ENCODE measurements at regions not wholly inside any gene's neighbourhood (a gene's known extent, or its start where the extent isn't known, plus 50 kb on each side); places are given as distances from the start of the nearest gene placed in this dataset.

- Mint-ChIP-seq H3K4me3 (no peak overlapping the region), H3K4me1 (no peaks in the 10 kb centered on the region), H3K27ac (no peak overlapping the region), H3K27me3 (ENCODE audit: low read depth) (no peaks in the 10 kb centered on the region), H3K36me3 (no peaks in the 10 kb centered on the region), H3K9me3 (no peaks in the 10 kb centered on the region)
- TF ChIP-seq ZNF317 (CRISPR knock-in tag; IDR thresholded peaks at IDR 0.05; ENCODE audit: borderline replicate concordance, low read depth), result no peak
- no peak for TF ChIP-seq SMAD3 (CRISPR knock-in tag; IDR thresholded peaks at IDR 0.05; ENCODE audit: borderline replicate concordance)
- TF ChIP-seq HMGA2 (CRISPR knock-in tag; IDR thresholded peaks at IDR 0.05), result no peak
- TF ChIP-seq, protein P1, sequence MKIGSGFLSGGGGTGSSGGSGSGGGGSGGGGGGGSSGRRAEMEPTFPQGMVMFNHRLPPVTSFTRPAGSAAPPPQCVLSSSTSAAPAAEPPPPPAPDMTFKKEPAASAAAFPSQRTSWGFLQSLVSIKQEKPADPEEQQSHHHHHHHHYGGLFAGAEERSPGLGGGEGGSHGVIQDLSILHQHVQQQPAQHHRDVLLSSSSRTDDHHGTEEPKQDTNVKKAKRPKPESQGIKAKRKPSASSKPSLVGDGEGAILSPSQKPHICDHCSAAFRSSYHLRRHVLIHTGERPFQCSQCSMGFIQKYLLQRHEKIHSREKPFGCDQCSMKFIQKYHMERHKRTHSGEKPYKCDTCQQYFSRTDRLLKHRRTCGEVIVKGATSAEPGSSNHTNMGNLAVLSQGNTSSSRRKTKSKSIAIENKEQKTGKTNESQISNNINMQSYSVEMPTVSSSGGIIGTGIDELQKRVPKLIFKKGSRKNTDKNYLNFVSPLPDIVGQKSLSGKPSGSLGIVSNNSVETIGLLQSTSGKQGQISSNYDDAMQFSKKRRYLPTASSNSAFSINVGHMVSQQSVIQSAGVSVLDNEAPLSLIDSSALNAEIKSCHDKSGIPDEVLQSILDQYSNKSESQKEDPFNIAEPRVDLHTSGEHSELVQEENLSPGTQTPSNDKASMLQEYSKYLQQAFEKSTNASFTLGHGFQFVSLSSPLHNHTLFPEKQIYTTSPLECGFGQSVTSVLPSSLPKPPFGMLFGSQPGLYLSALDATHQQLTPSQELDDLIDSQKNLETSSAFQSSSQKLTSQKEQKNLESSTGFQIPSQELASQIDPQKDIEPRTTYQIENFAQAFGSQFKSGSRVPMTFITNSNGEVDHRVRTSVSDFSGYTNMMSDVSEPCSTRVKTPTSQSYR (CRISPR knock-in tag; IDR thresholded peaks at IDR 0.05), result no peak
- no peak for TF ChIP-seq ZBTB21 (CRISPR knock-in tag; IDR thresholded peaks at IDR 0.05; ENCODE audit: borderline replicate concordance)
- no peak for TF ChIP-seq ZNF219 (CRISPR knock-in tag; IDR thresholded peaks at IDR 0.05; ENCODE audit: borderline replicate concordance)
- TF ChIP-seq, protein P2, sequence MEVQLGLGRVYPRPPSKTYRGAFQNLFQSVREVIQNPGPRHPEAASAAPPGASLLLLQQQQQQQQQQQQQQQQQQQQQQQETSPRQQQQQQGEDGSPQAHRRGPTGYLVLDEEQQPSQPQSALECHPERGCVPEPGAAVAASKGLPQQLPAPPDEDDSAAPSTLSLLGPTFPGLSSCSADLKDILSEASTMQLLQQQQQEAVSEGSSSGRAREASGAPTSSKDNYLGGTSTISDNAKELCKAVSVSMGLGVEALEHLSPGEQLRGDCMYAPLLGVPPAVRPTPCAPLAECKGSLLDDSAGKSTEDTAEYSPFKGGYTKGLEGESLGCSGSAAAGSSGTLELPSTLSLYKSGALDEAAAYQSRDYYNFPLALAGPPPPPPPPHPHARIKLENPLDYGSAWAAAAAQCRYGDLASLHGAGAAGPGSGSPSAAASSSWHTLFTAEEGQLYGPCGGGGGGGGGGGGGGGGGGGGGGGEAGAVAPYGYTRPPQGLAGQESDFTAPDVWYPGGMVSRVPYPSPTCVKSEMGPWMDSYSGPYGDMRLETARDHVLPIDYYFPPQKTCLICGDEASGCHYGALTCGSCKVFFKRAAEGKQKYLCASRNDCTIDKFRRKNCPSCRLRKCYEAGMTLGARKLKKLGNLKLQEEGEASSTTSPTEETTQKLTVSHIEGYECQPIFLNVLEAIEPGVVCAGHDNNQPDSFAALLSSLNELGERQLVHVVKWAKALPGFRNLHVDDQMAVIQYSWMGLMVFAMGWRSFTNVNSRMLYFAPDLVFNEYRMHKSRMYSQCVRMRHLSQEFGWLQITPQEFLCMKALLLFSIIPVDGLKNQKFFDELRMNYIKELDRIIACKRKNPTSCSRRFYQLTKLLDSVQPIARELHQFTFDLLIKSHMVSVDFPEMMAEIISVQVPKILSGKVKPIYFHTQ (CRISPR knock-in tag; IDR thresholded peaks at IDR 0.05), result no peak
- TF ChIP-seq AFF4 (CRISPR knock-in tag; IDR thresholded peaks at IDR 0.05; ENCODE audit: borderline replicate concordance), result no peak
- no peak for TF ChIP-seq KAT7 (CRISPR knock-in tag; IDR thresholded peaks at IDR 0.05; ENCODE audit: borderline replicate concordance)
- no peak for TF ChIP-seq OVOL2 (CRISPR knock-in tag; IDR thresholded peaks at IDR 0.05; ENCODE audit: borderline replicate concordance)
- TF ChIP-seq CTCF (IDR thresholded peaks at IDR 0.05), result no peak
- no peak for DNase-seq (ENCODE audit: low spot score)
- POLR2A ChIA-PET, result no interaction called here
- ATAC-seq, result no peak
- CTCF ChIA-PET, result no interaction called here
These were observed 642.7 kb downstream of the NR4A2 start for GRCh38 chr2:155689791-155690190.

DNA sequence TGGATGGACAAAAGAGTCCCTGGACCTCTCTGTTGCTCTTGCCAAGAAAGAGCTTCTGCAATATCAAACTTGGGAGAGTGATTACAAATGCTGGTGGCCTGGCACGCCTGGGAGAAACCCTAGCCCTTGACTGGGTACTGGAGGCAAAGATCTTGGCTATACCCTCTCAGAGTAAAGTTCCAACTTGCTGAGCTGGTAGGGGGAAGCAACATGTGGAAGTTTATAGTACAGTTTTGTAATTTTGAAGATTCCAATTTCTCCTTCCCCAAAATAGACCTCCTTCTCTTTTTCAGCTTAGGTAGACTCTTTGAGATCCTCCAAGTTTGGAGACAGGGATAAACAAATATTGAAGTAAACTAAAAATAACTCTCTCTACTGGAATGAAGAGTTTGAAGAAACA, 645.3 kb downstream of the NR4A2 start:
- Mint-ChIP-seq H3K4me1 (no peaks in the 10 kb centered on the region), H3K27me3 (ENCODE audit: low read depth) (no peaks in the 10 kb centered on the region), H3K4me3 (no peak overlapping the region), H3K36me3 (no peaks in the 10 kb centered on the region), H3K9me3 (no peaks in the 10 kb centered on the region), H3K27ac (no peak overlapping the region)
- no peak for ATAC-seq
- ChIA-PET CTCF (no interaction called here), POLR2A (no interaction called here)
- no peak for TF ChIP-seq NFATC4 (CRISPR knock-in tag; IDR thresholded peaks at IDR 0.05)
- TF ChIP-seq, protein P3, sequence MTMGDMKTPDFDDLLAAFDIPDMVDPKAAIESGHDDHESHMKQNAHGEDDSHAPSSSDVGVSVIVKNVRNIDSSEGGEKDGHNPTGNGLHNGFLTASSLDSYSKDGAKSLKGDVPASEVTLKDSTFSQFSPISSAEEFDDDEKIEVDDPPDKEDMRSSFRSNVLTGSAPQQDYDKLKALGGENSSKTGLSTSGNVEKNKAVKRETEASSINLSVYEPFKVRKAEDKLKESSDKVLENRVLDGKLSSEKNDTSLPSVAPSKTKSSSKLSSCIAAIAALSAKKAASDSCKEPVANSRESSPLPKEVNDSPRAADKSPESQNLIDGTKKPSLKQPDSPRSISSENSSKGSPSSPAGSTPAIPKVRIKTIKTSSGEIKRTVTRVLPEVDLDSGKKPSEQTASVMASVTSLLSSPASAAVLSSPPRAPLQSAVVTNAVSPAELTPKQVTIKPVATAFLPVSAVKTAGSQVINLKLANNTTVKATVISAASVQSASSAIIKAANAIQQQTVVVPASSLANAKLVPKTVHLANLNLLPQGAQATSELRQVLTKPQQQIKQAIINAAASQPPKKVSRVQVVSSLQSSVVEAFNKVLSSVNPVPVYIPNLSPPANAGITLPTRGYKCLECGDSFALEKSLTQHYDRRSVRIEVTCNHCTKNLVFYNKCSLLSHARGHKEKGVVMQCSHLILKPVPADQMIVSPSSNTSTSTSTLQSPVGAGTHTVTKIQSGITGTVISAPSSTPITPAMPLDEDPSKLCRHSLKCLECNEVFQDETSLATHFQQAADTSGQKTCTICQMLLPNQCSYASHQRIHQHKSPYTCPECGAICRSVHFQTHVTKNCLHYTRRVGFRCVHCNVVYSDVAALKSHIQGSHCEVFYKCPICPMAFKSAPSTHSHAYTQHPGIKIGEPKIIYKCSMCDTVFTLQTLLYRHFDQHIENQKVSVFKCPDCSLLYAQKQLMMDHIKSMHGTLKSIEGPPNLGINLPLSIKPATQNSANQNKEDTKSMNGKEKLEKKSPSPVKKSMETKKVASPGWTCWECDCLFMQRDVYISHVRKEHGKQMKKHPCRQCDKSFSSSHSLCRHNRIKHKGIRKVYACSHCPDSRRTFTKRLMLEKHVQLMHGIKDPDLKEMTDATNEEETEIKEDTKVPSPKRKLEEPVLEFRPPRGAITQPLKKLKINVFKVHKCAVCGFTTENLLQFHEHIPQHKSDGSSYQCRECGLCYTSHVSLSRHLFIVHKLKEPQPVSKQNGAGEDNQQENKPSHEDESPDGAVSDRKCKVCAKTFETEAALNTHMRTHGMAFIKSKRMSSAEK (CRISPR knock-in tag; IDR thresholded peaks at IDR 0.05; ENCODE audit: borderline replicate concordance), result no peak
- TF ChIP-seq, protein P4, sequence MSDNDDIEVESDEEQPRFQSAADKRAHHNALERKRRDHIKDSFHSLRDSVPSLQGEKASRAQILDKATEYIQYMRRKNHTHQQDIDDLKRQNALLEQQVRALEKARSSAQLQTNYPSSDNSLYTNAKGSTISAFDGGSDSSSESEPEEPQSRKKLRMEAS (CRISPR knock-in tag; IDR thresholded peaks at IDR 0.05), result no peak
- no peak for DNase-seq (ENCODE audit: low spot score)
